GM18909 (cell line): ENCODE measurements at regions not wholly inside any gene's neighbourhood (a gene's known extent, or its start where the extent isn't known, plus 50 kb on each side); places are given as distances from the start of the nearest gene placed in this dataset.

Source experiments
- ATAC-seq: cut with Tn5 transposase; IDR thresholded peaks from one replicate; pipeline ENCODE4 v1.9.1; 2021; ENCODE audit warnings: mild to moderate bottlenecking; ENCODE audit not compliant: unreplicated experiment, poor library complexity

DNA sequence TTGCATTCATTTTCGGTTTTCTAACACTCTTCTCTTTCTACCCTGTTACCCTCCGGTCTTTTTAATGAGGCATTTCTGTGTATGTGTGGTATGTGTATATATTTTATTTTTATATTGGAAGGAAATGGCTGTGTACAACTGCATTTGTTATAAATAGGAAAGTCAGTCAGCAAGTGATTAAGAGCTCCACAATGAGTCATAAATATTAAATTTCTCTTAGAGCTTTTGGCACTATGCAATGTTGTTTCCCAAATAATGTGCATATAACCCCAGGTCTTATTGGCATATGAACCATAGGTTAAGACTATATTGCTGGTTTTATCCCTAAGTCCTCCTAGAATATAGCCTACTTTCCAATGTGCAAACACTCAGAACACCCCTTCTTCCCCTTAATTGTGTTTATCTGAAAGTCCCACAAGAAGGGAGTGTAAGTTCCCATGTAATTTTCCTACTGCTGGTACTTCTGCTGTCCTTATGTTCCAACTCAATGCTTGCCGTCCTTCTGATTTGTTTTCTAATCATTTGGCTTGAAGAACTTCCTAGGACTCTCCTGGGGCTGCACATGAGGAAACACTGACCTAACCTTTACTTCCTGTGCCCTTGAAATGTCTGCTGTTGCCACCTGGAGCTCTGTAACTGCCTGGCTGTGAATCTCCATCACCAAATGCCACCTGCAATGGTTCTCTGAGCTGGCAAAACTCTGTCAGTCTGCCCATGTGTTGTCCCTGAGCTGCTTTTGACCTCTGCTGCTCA lies 65.5 kb upstream of the PCSK5 start:
- no peak for ATAC-seq

GRCh38 chr9:75826314-75826713 lies 64.2 kb upstream of the PCSK5 start:
- ATAC-seq: no peak

DNA sequence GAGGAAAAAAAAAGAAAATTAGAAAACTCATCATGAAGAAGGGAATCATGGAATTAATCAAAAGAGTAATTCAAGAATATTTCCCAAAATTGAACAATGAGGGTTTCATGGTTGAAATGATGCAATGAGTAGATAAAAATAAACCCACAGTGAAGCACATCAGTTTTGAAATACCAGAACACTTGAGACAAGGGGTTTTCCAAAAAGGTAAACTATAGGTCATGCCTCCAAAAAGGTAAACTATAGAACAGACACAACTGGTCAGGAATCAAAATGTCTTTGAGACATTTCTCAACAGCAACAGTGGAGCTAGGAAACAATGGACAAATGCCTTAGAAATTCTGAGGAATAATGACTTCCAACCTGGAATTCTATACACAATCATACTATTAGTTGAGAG lies 60.2 kb upstream of the PCSK5 start:
- ATAC-seq: no peak

DNA sequence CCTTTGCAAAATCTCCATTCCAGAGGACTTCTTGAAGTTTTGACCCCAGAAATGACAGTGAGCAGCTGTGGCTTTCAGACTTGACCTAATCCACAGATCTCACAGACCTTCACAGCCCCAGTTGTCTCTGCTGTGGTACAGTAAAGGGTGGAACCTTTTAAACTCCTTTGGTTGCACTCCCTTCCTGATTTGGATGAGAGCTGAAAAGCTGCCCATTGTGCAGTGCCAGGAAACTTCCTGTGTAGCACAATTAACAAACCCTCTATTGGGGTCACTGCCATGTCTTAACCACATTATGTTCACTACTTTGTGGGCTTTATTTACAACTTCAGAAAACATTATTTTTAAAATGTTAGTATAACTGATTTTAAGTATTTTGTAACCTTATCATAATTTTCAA lies 56.7 kb upstream of the PCSK5 start:
- ATAC-seq: no peak

DNA sequence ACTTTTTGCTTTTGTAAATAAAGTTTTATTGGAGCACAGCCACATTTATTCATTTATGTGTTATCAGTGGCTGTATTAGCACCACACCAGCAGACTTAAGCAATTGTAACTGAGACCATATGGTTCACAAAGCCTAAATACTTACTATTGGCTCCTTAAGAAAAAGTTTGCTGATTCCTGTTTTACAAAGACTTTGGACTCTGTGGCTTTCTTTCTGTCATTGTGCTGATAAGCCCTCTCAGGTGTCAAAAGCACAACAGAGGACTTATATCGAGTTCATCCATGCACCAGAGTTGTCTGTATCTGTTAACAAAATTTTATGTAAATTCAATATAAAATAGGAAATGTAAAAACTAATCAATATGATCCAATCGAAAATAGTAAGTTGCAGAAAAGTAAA lies 55.6 kb upstream of the PCSK5 start:
- ATAC-seq: no peak
